OCI-LY3 (cell line): ENCODE measurements at regions not wholly inside any gene's neighbourhood (a gene's known extent, or its start where the extent isn't known, plus 50 kb on each side); places are given as distances from the start of the nearest gene placed in this dataset.

Source experiments
- H2AFZ ChIP-seq: fragments of 200-600, 300-600 bp; shearing (Covaris generic); 2 replicates; pipeline ENCODE4 v1.6.0; 2014; ENCODE audit warnings: antibody characterized with exemption, low read depth, low read length
- H3K27ac ChIP-seq: fragments of 200-600, 300-600 bp; sonication (generic); 2 replicates; pipeline ENCODE4 v1.5.1; 2014; ENCODE audit warnings: mild to moderate bottlenecking, low read length, moderate library complexity, mixed read lengths
- H3K27me3 ChIP-seq: fragments of 200-600, 300-600 bp; sonication (generic); 2 replicates; pipeline ENCODE4 v1.6.1; 2014; ENCODE audit warnings: low read depth, low read length, mixed read lengths
- H3K36me3 ChIP-seq: fragments of 200-600, 300-600 bp; sonication (generic); replicated peaks from 2 replicates; pipeline ENCODE3; 2014; ENCODE audit warnings: low read depth, low read length, mixed read lengths
- H3K4me1 ChIP-seq: fragments of 300-600, 200-600 bp; sonication (generic); 2 replicates; pipeline ENCODE4 v1.6.1; 2014; ENCODE audit warnings: low read length, mixed read lengths
- H3K4me2 ChIP-seq: fragments of 200-600, 300-600 bp; sonication (generic); 2 replicates; pipeline ENCODE4 v1.6.1; 2014; ENCODE audit warnings: low read length, mixed read lengths
- H3K4me3 ChIP-seq: fragments of 300-600, 200-600 bp; sonication (generic); 2 replicates; pipeline ENCODE4 v1.5.1; 2014; ENCODE audit warnings: antibody characterized with exemption, mild to moderate bottlenecking, low read length, moderate library complexity
- H3K79me2 ChIP-seq: fragments of 300-600, 200-600 bp; shearing (Covaris generic); 2 replicates; pipeline ENCODE4 v1.6.1; 2014; ENCODE audit warnings: mild to moderate bottlenecking, low read length, mixed read lengths
- H3K9ac ChIP-seq: fragments of 300-600, 200-600 bp; shearing (Covaris generic); 2 replicates; pipeline ENCODE4 v1.6.0; 2014; ENCODE audit warnings: mild to moderate bottlenecking, low read length, moderate library complexity
- H3K9me3 ChIP-seq: fragments of 200-600, 300-600 bp; shearing (Covaris generic); 2 replicates; pipeline ENCODE4 v1.6.1; 2014; ENCODE audit warnings: low read length, mixed read lengths; ENCODE audit not compliant: insufficient read depth
- H4K20me1 ChIP-seq: fragments of 200-600, 300-600 bp; sonication (generic); 2 replicates; pipeline ENCODE4 v1.6.1; 2016; ENCODE audit warnings: low read length, mixed read lengths; ENCODE audit not compliant: insufficient read depth
- EZH2phosphoT487 ChIP-seq: fragments of 200-600 bp; shearing (Covaris generic); IDR thresholded peaks from 2 replicates; pipeline ENCODE4 v1.6.1; 2018; ENCODE audit warnings: antibody characterized with exemption, mixed run types, low read depth
- TF ChIP-seq, protein P1 (sequence below): fragments of 200-600, 300-600 bp; sonication (generic); IDR thresholded peaks from 2 replicates; pipeline ENCODE4 v1.5.1; 2014; ENCODE audit warnings: antibody characterized with exemption, low read length, low read depth

DNA sequence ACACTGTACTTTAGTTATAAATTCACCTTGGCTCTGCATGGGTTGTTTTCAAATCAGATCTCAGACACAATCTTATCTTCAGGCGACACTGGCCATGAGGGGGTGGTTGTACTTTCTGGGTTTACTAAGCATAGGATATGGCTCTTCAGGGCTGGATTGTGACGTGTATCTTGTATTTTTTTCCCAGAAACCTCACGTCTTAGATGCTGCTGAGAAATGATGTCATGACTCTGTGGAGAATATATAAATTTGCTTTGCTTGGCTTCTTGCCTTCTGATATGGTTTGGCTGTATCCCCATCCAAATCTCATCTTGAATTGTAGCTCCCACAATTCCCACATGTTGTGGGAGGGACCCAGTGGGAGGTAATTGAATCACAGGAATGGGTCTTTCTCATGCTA is 82.8 kb upstream of the VSTM5 start:
- H3K4me2 ChIP-seq = no peak overlapping the region
- no peak overlapping the region for H3K9ac ChIP-seq
- H3K79me2 ChIP-seq = no peaks in the 10 kb centered on the region
- H4K20me1 ChIP-seq = no peaks in the 10 kb centered on the region
- H3K9me3 ChIP-seq = no peaks in the 10 kb centered on the region
- no peaks in the 10 kb centered on the region for H3K4me1 ChIP-seq
- H2AFZ ChIP-seq = no peak overlapping the region
- no peak for TF ChIP-seq EZH2phosphoT487
- TF ChIP-seq, protein P1, sequence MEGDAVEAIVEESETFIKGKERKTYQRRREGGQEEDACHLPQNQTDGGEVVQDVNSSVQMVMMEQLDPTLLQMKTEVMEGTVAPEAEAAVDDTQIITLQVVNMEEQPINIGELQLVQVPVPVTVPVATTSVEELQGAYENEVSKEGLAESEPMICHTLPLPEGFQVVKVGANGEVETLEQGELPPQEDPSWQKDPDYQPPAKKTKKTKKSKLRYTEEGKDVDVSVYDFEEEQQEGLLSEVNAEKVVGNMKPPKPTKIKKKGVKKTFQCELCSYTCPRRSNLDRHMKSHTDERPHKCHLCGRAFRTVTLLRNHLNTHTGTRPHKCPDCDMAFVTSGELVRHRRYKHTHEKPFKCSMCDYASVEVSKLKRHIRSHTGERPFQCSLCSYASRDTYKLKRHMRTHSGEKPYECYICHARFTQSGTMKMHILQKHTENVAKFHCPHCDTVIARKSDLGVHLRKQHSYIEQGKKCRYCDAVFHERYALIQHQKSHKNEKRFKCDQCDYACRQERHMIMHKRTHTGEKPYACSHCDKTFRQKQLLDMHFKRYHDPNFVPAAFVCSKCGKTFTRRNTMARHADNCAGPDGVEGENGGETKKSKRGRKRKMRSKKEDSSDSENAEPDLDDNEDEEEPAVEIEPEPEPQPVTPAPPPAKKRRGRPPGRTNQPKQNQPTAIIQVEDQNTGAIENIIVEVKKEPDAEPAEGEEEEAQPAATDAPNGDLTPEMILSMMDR = no peak
- H3K4me3 ChIP-seq = no peak overlapping the region
- no peak overlapping the region for H3K27ac ChIP-seq
- H3K27me3 ChIP-seq = peaks cover 36% of the 10 kb centered on the region
- no peaks in the 10 kb centered on the region for H3K36me3 ChIP-seq

DNA sequence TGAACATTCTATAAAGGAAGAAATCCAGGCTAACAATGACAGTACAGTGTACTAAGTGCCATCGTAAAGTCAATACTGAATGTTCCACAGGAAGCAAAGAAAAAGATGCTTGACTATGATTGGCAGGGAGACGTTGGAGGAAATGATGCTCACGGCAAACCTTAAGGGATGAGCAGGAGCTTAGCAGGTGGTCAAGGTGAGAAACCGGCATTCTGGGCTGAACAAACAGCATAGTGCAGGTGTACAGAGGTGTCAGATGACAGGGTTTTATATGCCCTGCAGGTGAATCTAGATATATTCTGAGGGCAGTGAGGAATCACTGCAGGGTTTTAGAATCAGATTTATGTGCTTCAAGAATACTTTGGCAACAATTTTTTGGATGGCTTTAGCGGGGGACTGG is 85.3 kb upstream of the HEPHL1 start:
- Histone ChIP-seq H3K27ac (no peak overlapping the region), H3K79me2 (no peaks in the 10 kb centered on the region), H3K9ac (no peak overlapping the region), H4K20me1 (no peaks in the 10 kb centered on the region), H3K4me2 (no peak overlapping the region), H2AFZ (no peak overlapping the region), H3K4me1 (no peaks in the 10 kb centered on the region), H3K27me3 (peaks cover 41% of the 10 kb centered on the region), H3K36me3 (no peaks in the 10 kb centered on the region), H3K4me3 (no peak overlapping the region), H3K9me3 (no peaks in the 10 kb centered on the region)
- TF ChIP-seq, protein P1 = no peak
- no peak for TF ChIP-seq EZH2phosphoT487

DNA sequence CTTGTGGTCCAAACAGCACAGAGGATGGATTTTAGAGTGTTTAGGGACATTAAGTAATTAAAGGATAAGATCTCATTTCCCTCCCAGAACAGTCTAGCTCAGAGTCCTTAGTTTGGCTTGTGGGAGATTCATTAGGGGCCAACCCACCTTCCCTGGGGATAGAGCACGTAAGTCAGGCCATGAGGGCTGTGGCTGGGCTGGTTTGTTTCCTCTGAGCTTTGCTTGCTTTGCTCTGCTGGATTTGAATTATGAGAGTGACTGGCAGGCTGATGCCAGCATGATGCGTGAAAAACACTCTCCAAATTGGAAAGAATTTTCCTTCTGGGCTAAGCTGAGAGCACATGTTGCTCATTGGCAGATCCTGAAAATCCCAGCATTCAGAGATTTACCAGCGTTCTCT is 84.7 kb upstream of the HEPHL1 start:
- no peaks in the 10 kb centered on the region for H3K36me3 ChIP-seq
- no peak overlapping the region for H3K4me3 ChIP-seq
- H3K27ac ChIP-seq = no peak overlapping the region
- no peaks in the 10 kb centered on the region for H3K4me1 ChIP-seq
- no peaks in the 10 kb centered on the region for H3K79me2 ChIP-seq
- no peaks in the 10 kb centered on the region for H4K20me1 ChIP-seq
- H3K4me2 ChIP-seq = no peak overlapping the region
- no peak overlapping the region for H2AFZ ChIP-seq
- TF ChIP-seq, protein P1 = no peak
- TF ChIP-seq EZH2phosphoT487 = no peak
- H3K9me3 ChIP-seq = no peaks in the 10 kb centered on the region
- no peak overlapping the region for H3K9ac ChIP-seq
- peaks cover 41% of the 10 kb centered on the region for H3K27me3 ChIP-seq

DNA sequence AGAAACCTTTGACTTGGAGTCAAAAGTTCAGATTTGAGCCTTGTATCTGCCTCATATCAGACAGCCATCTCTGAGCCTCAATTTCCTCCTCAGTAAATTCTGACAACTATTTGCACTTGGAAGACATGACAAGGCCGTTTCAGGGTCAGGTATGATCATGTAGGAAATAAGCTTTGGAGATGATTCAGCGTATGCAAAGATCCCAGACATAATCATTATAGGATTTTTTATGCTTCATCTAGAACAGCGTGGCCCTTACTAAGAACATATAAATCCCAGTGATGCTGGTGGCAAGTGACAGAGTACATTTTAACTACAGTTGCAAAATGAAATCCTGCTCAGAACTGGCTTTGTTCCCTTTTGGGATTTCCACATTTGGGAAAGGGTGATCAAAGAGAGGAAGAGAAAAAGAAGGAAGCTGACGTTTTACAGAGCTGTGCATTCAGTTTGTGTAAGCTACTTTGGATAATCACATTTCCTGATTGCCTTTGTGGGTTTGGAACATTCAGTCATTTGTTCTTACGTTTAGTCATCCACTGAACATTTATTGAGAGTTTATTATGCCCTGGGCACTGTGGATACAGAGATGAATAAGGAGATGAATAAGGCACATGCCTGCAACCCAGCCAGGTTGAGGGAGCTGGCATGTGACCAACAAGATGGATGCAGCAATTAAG is 81.9 kb upstream of the HEPHL1 start:
- Histone ChIP-seq H3K9ac (no peak overlapping the region), H4K20me1 (no peaks in the 10 kb centered on the region), H3K27me3 (peaks cover 37% of the 10 kb centered on the region), H3K4me3 (no peak overlapping the region), H3K79me2 (no peaks in the 10 kb centered on the region), H2AFZ (no peak overlapping the region), H3K9me3 (no peaks in the 10 kb centered on the region), H3K4me1 (no peaks in the 10 kb centered on the region), H3K27ac (no peak overlapping the region), H3K36me3 (no peaks in the 10 kb centered on the region), H3K4me2 (no peak overlapping the region)
- no peak for TF ChIP-seq EZH2phosphoT487
- TF ChIP-seq, protein P1 = no peak
